ENCODE measurements at regions not wholly inside any gene's neighbourhood (a gene's known extent, or its start where the extent isn't known, plus 50 kb on each side); places are given as distances from the start of the nearest gene placed in this dataset.
A peak's percentile ranks its signal among the peaks of the same experiment; 100 is the strongest.

GRCh38 chrX:134139090-134139489 is 97.9 kb upstream of the CCDC160 start:
- no peak overlapping the region for H3K9ac ChIP-seq (ENCODE audit: low read length in 5 of 5)
- peaks cover 0 to 7% (median 3%) of the 10 kb centered on the region in 5 donors for H3K27me3 ChIP-seq (ENCODE audit: control insufficient read depth in 5 of 5, insufficient read depth in 4 of 5, low read length in 5 of 5)
- H3K36me3 ChIP-seq (ENCODE audit: control insufficient read depth in 5 of 5, insufficient read depth in 5 of 5, low read length in 5 of 5), result no peaks in the 10 kb centered on the region
- H3K9me3 ChIP-seq (ENCODE audit: control insufficient read depth in 5 of 5, low read length in 5 of 5), result no peaks in the 10 kb centered on the region
- no peak overlapping the region for H3K4me3 ChIP-seq (ENCODE audit: low read depth in 1 of 5, low read length in 5 of 5)
- H3K4me1 ChIP-seq (ENCODE audit: control insufficient read depth in 5 of 5, insufficient read depth in 5 of 5, low read length in 5 of 5), result peaks cover 0 to 3% (median 0%) of the 10 kb centered on the region in 5 donors
- no peak overlapping the region for H3K27ac ChIP-seq (ENCODE audit: low read depth, low read length)

- Histone ChIP-seq H3K27me3 (ENCODE audit: control insufficient read depth in 5 of 5, insufficient read depth in 4 of 5, low read length in 5 of 5) (peaks cover 5 to 10% (median 7%) of the 10 kb centered on the region in 5 donors), H3K4me1 (ENCODE audit: control insufficient read depth in 5 of 5, insufficient read depth in 5 of 5, low read length in 5 of 5) (peaks cover 0 to 8% (median 3%) of the 10 kb centered on the region in 5 donors), H3K9me3 (ENCODE audit: control insufficient read depth in 5 of 5, low read length in 5 of 5) (no peaks in the 10 kb centered on the region), H3K9ac (ENCODE audit: low read length in 5 of 5) (no peak overlapping the region), H3K36me3 (ENCODE audit: control insufficient read depth in 5 of 5, insufficient read depth in 5 of 5, low read length in 5 of 5) (no peaks in the 10 kb centered on the region), H3K27ac (ENCODE audit: low read depth, low read length) (no peak overlapping the region), H3K4me3 (ENCODE audit: low read depth in 1 of 5, low read length in 5 of 5) (no peak overlapping the region)
These were observed 92.8 kb upstream of the CCDC160 start for GRCh38 chrX:134144231-134144630.

GRCh38 chrX:134146493-134146892 is 90.5 kb upstream of the CCDC160 start:
- H3K27me3 ChIP-seq (ENCODE audit: control insufficient read depth in 5 of 5, insufficient read depth in 4 of 5, low read length in 5 of 5), result peaks cover 1 to 10% (median 4%) of the 10 kb centered on the region in 5 donors
- H3K4me3 ChIP-seq (ENCODE audit: low read depth in 1 of 5, low read length in 5 of 5), result no peak overlapping the region
- H3K9me3 ChIP-seq (ENCODE audit: control insufficient read depth in 5 of 5, low read length in 5 of 5), result no peaks in the 10 kb centered on the region
- H3K27ac ChIP-seq (ENCODE audit: low read depth, low read length), result no peak overlapping the region
- H3K36me3 ChIP-seq (ENCODE audit: control insufficient read depth in 5 of 5, insufficient read depth in 5 of 5, low read length in 5 of 5), result no peaks in the 10 kb centered on the region
- peaks cover 0 to 8% (median 3%) of the 10 kb centered on the region in 5 donors for H3K4me1 ChIP-seq (ENCODE audit: control insufficient read depth in 5 of 5, insufficient read depth in 5 of 5, low read length in 5 of 5)
- H3K9ac ChIP-seq (ENCODE audit: low read length in 5 of 5), result no peak overlapping the region

DNA sequence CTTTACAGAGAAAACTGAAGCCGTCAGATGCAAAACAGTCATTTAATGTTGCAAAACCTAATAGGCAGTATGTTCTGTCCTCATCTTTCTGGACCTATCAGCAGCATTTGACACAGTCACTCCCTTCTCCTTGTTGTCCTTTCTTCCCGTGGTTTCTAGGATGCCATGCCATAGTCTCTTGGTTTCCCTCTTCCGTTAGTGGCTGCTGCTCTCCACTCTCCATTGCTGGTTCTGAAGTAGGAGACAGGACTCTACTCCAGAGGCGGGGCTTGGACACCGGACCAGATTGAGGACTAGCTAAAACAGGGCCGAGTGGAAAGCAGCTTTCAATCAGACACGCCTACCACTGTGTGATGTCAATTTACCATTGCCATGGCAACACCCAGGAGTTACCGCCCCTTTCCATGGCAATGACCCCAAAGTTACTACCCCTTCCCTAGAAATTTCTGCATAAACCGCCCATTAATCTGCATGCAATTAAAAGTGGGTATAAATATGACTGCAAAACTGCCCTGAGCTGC is 88.8 kb upstream of the CCDC160 start:
- Histone ChIP-seq H3K36me3 (ENCODE audit: control insufficient read depth in 5 of 5, insufficient read depth in 5 of 5, low read length in 5 of 5) (no peaks in the 10 kb centered on the region), H3K27ac (ENCODE audit: low read depth, low read length) (no peak overlapping the region), H3K9ac (ENCODE audit: low read length in 5 of 5) (no peak overlapping the region), H3K4me1 (ENCODE audit: control insufficient read depth in 5 of 5, insufficient read depth in 5 of 5, low read length in 5 of 5) (peaks cover 0 to 8% (median 3%) of the 10 kb centered on the region in 5 donors), H3K9me3 (ENCODE audit: control insufficient read depth in 5 of 5, low read length in 5 of 5) (no peaks in the 10 kb centered on the region), H3K4me3 (ENCODE audit: low read depth in 1 of 5, low read length in 5 of 5) (peak overlapping the region; percentile 16 to 61 (median 29)), H3K27me3 (ENCODE audit: control insufficient read depth in 5 of 5, insufficient read depth in 4 of 5, low read length in 5 of 5) (peaks cover 0 to 10% (median 4%) of the 10 kb centered on the region in 5 donors)

DNA sequence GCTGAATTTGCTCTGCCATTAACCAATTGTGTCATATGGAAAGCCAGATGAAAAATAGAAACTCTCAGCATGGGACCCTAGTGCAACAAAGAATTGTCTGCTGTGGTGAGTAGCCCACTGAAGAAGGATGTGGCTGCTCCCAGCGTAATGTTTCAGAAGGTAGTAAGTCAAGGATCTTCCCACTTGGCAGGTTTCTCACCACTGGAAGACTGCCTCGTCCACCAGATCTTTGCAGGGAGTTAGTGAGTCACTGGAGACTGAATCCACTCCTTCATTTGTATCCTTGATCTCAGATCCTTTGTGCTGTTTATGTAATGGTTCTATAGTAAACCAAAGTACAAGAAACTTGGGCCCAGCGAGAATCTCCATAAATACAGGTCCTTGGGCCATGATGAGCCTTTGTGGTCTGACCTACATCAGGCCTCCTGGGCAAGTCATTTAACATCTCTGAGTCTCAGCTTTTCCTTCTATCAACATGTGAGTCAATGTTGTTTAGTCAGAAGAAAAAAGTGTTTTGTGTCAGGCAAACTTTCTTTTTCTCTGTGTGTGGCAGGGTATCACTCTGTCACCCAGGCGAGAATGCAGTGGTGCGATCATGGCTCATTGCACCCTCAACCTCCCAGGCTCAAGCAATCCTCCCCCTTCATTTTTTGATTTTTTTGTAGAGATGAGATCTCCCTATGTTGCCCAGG is 78.0 kb upstream of the CCDC160 start:
- peaks cover 0 to 14% (median 5%) of the 10 kb centered on the region in 5 donors for H3K27me3 ChIP-seq (ENCODE audit: control insufficient read depth in 5 of 5, insufficient read depth in 4 of 5, low read length in 5 of 5)
- H3K27ac ChIP-seq (ENCODE audit: low read depth, low read length), result no peak overlapping the region
- no peak overlapping the region for H3K9ac ChIP-seq (ENCODE audit: low read length in 5 of 5)
- H3K4me3 ChIP-seq (ENCODE audit: low read depth in 1 of 5, low read length in 5 of 5), result no peak overlapping the region
- no peaks in the 10 kb centered on the region for H3K9me3 ChIP-seq (ENCODE audit: control insufficient read depth in 5 of 5, low read length in 5 of 5)
- no peaks in the 10 kb centered on the region for H3K4me1 ChIP-seq (ENCODE audit: control insufficient read depth in 5 of 5, insufficient read depth in 5 of 5, low read length in 5 of 5)
- H3K36me3 ChIP-seq (ENCODE audit: control insufficient read depth in 5 of 5, insufficient read depth in 5 of 5, low read length in 5 of 5), result no peaks in the 10 kb centered on the region

GRCh38 chrX:134161162-134161561 is 75.8 kb upstream of the CCDC160 start:
- Histone ChIP-seq H3K4me3 (ENCODE audit: low read depth in 1 of 5, low read length in 5 of 5) (no peak overlapping the region), H3K27ac (ENCODE audit: low read depth, low read length) (no peak overlapping the region), H3K27me3 (ENCODE audit: control insufficient read depth in 5 of 5, insufficient read depth in 4 of 5, low read length in 5 of 5) (peaks cover 0 to 18% (median 5%) of the 10 kb centered on the region in 5 donors), H3K9me3 (ENCODE audit: control insufficient read depth in 5 of 5, low read length in 5 of 5) (no peaks in the 10 kb centered on the region), H3K9ac (ENCODE audit: low read length in 5 of 5) (no peak overlapping the region), H3K36me3 (ENCODE audit: control insufficient read depth in 5 of 5, insufficient read depth in 5 of 5, low read length in 5 of 5) (no peaks in the 10 kb centered on the region), H3K4me1 (ENCODE audit: control insufficient read depth in 5 of 5, insufficient read depth in 5 of 5, low read length in 5 of 5) (no peaks in the 10 kb centered on the region)

DNA sequence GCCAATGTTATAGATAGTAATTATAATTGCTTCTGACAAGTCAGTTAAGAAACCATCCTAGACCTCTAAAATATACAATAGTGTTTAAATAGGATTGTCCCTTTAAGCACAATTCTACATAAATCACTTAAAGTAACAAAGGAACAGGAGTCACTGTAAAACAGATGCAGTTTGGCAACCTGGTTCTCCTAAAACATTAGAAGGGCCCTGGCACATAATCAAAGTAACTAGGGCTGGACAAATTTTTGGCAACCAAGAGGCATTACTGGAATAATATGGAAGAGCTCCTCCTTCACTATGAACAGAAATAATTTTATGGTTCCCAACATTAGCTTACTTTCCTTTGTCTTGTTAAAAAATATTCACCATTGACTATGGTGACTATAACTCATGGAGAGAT is 75.0 kb upstream of the CCDC160 start:
- Histone ChIP-seq H3K36me3 (ENCODE audit: control insufficient read depth in 5 of 5, insufficient read depth in 5 of 5, low read length in 5 of 5) (no peaks in the 10 kb centered on the region), H3K9ac (ENCODE audit: low read length in 5 of 5) (no peak overlapping the region), H3K4me3 (ENCODE audit: low read depth in 1 of 5, low read length in 5 of 5) (no peak overlapping the region), H3K27ac (ENCODE audit: low read depth, low read length) (no peak overlapping the region), H3K27me3 (ENCODE audit: control insufficient read depth in 5 of 5, insufficient read depth in 4 of 5, low read length in 5 of 5) (peaks cover 0 to 17% (median 2%) of the 10 kb centered on the region in 5 donors), H3K9me3 (ENCODE audit: control insufficient read depth in 5 of 5, low read length in 5 of 5) (no peaks in the 10 kb centered on the region), H3K4me1 (ENCODE audit: control insufficient read depth in 5 of 5, insufficient read depth in 5 of 5, low read length in 5 of 5) (no peaks in the 10 kb centered on the region)

- Histone ChIP-seq H3K9ac (ENCODE audit: low read length in 5 of 5) (no peak overlapping the region), H3K27me3 (ENCODE audit: control insufficient read depth in 5 of 5, insufficient read depth in 4 of 5, low read length in 5 of 5) (peaks cover 0 to 19% (median 2%) of the 10 kb centered on the region in 5 donors), H3K4me1 (ENCODE audit: control insufficient read depth in 5 of 5, insufficient read depth in 5 of 5, low read length in 5 of 5) (no peaks in the 10 kb centered on the region), H3K36me3 (ENCODE audit: control insufficient read depth in 5 of 5, insufficient read depth in 5 of 5, low read length in 5 of 5) (no peaks in the 10 kb centered on the region), H3K9me3 (ENCODE audit: control insufficient read depth in 5 of 5, low read length in 5 of 5) (no peaks in the 10 kb centered on the region), H3K27ac (ENCODE audit: low read depth, low read length) (no peak overlapping the region), H3K4me3 (ENCODE audit: low read depth in 1 of 5, low read length in 5 of 5) (no peak overlapping the region)
These were observed 73.1 kb upstream of the CCDC160 start for GRCh38 chrX:134163836-134164235.

GRCh38 chrX:134167591-134168203 is 69.3 kb upstream of the CCDC160 start:
- Histone ChIP-seq H3K4me3 (ENCODE audit: low read depth in 1 of 5, low read length in 5 of 5) (no peak overlapping the region), H3K36me3 (ENCODE audit: control insufficient read depth in 5 of 5, insufficient read depth in 5 of 5, low read length in 5 of 5) (no peaks in the 10 kb centered on the region), H3K4me1 (ENCODE audit: control insufficient read depth in 5 of 5, insufficient read depth in 5 of 5, low read length in 5 of 5) (peaks cover 0 to 9% (median 7%) of the 10 kb centered on the region in 5 donors), H3K9me3 (ENCODE audit: control insufficient read depth in 5 of 5, low read length in 5 of 5) (no peaks in the 10 kb centered on the region), H3K27ac (ENCODE audit: low read depth, low read length) (no peak overlapping the region), H3K27me3 (ENCODE audit: control insufficient read depth in 5 of 5, insufficient read depth in 4 of 5, low read length in 5 of 5) (peaks cover 0 to 10% (median 0%) of the 10 kb centered on the region in 5 donors), H3K9ac (ENCODE audit: low read length in 5 of 5) (no peak overlapping the region)

All from subcutaneous abdominal adipose tissue (tissue), 5 donors.